ENCODE measurements at regions not wholly inside any gene's neighbourhood (a gene's known extent, or its start where the extent isn't known, plus 50 kb on each side); places are given as distances from the start of the nearest gene placed in this dataset.

GRCh38 chr22:34303656-34304055 lies 383.4 kb upstream of the LARGE1 start:
- TF ChIP-seq POLR2AphosphoS5 (IDR thresholded peaks at IDR 0.05; ENCODE audit: low read depth, low read length) (no peak), POLR2A (IDR thresholded peaks at IDR 0.05; ENCODE audit: low read depth, low read length) (no peak)

Data from GM12892 (cell line).